Lung (tissue), 11 donors: ENCODE measurements at regions not wholly inside any gene's neighbourhood (a gene's known extent, or its start where the extent isn't known, plus 50 kb on each side); places are given as distances from the start of the nearest gene placed in this dataset.

Experiments
- ATAC-seq: fragments of 200-7000 bp; cut with Tn5 transposase; one replicate; pipeline ENCODE4 v1.9.1; 2020; ENCODE audit warnings: moderate number of reproducible peaks; ENCODE audit not compliant: insufficient read depth, low FRiP score
- DNase-seq, 3 donors: peaks; one replicate each; pipeline ENCODE4 v3.0.0-alpha.2; 2013 to 2017
- H3K27ac ChIP-seq, 2 donors: one replicate each; pipeline ENCODE4 v1.5.1; 2013; ENCODE audit warnings: mild to moderate bottlenecking in 2 of 2, moderate library complexity in 2 of 2, control low read depth in 1 of 2, inconsistent platforms in 1 of 2, low read depth in 1 of 2, low read length in 1 of 2
- H3K27me3 ChIP-seq, 3 donors: one replicate each; pipeline ENCODE4 v1.5.1; 2013; ENCODE audit warnings: low read length in 2 of 3; ENCODE audit not compliant: control insufficient read depth in 3 of 3, insufficient read depth in 3 of 3
- H3K36me3 ChIP-seq, 4 donors: one replicate each; pipeline ENCODE4 v1.5.1; 2013; ENCODE audit warnings: low read length in 4 of 4, mild to moderate bottlenecking in 1 of 4, moderate library complexity in 1 of 4; ENCODE audit not compliant: control insufficient read depth in 4 of 4, insufficient read depth in 4 of 4
- H3K4me1 ChIP-seq, 5 donors: one replicate each; pipeline ENCODE4 v1.5.1; 2013; ENCODE audit warnings: low read length in 5 of 5, mild to moderate bottlenecking in 2 of 5, moderate library complexity in 1 of 5; ENCODE audit not compliant: control insufficient read depth in 5 of 5, insufficient read depth in 5 of 5
- H3K4me3 ChIP-seq: one replicate; pipeline ENCODE4 v1.5.1; 2013; ENCODE audit warnings: mild to moderate bottlenecking, control low read depth, moderate library complexity
- H3K9ac ChIP-seq, 2 donors: one replicate each; pipeline ENCODE4 v1.5.1; 2013; ENCODE audit warnings: low read length in 2 of 2, control low read depth in 1 of 2; ENCODE audit not compliant: insufficient read depth in 1 of 2
- H3K9me3 ChIP-seq, 4 donors: one replicate each; pipeline ENCODE4 v1.5.1; 2013; ENCODE audit warnings: low read length in 3 of 4, mild to moderate bottlenecking in 1 of 4, moderate library complexity in 1 of 4; ENCODE audit not compliant: control insufficient read depth in 4 of 4, insufficient read depth in 3 of 4
- CTCF ChIP-seq: IDR thresholded peaks from 2 replicates; pipeline ENCODE4 v1.5.1; 2012; ENCODE audit warnings: mild to moderate bottlenecking; ENCODE audit errors: control extremely low read depth, extremely low read depth
- WGBS, 2 donors: extraction: QIAGEN DNeasy Blood & Tissue Kit; methylation state at CpG; one replicate each; pipeline ENCODE4 v1.1.7; 2013; 5-methylcytosine and 5-hydroxymethylcytosine counted together
- donor health status: control.
- donor health status: control.
- donor health status: Bipolar disorder and iron deficiency.
- donor health status: healthy.
- donor health status: DM: yes; HTN: yes; CAD: no.

- no peak for TF ChIP-seq CTCF
- H3K27me3 ChIP-seq: no peaks in the 10 kb centered on the region
- H3K27ac ChIP-seq: no peak overlapping the region
- H3K4me3 ChIP-seq: no peak overlapping the region
- ATAC-seq: no peak
- H3K9ac ChIP-seq: no peak overlapping the region
- whole genome bisulfite sequencing, 2 donors: 54 to 82% methylated on average over 2 of the region's 2 CpGs
- peak in 1 of 3 donors; percentile 18 for DNase-seq
- no peaks in the 10 kb centered on the region for H3K4me1 ChIP-seq
- H3K36me3 ChIP-seq: no peaks in the 10 kb centered on the region
- H3K9me3 ChIP-seq: peaks cover 0 to 3% (median 0%) of the 10 kb centered on the region in 4 donors
Measured at GRCh38 chr6:119871520-119871919, 522.0 kb upstream of the MAN1A1 start.

- TF ChIP-seq CTCF: no peak
- H3K4me1 ChIP-seq: no peaks in the 10 kb centered on the region
- peaks cover 0 to 8% (median 2%) of the 10 kb centered on the region in 4 donors for H3K9me3 ChIP-seq
- H3K27ac ChIP-seq: no peak overlapping the region
- no peak overlapping the region for H3K4me3 ChIP-seq
- DNase-seq (no peak), ATAC-seq (no peak)
- no peak overlapping the region for H3K9ac ChIP-seq
- no peaks in the 10 kb centered on the region for H3K36me3 ChIP-seq
- H3K27me3 ChIP-seq: no peaks in the 10 kb centered on the region
- 79 to 92% methylated on average over 3 of the region's 3 CpGs for WGBS, 2 donors
Measured at GRCh38 chr6:119865466-119866350, 516.1 kb upstream of the MAN1A1 start.

GRCh38 chr6:119862719-119863118 is 513.2 kb upstream of the MAN1A1 start:
- no peaks in the 10 kb centered on the region for H3K36me3 ChIP-seq
- no peaks in the 10 kb centered on the region for H3K27me3 ChIP-seq
- WGBS, 2 donors: 95 to 100% methylated on average over 1 of the region's 1 CpG
- no peaks in the 10 kb centered on the region for H3K4me1 ChIP-seq
- TF ChIP-seq CTCF: no peak
- DNase-seq (no peak), ATAC-seq (no peak)
- H3K4me3 ChIP-seq: no peak overlapping the region
- no peak overlapping the region for H3K9ac ChIP-seq
- no peak overlapping the region for H3K27ac ChIP-seq
- H3K9me3 ChIP-seq: peaks cover 0 to 8% (median 2%) of the 10 kb centered on the region in 4 donors
